ENCODE measurements at regions not wholly inside any gene's neighbourhood (a gene's known extent, or its start where the extent isn't known, plus 50 kb on each side); places are given as distances from the start of the nearest gene placed in this dataset.
"Not testable (repeated sequence)": the region's sequence is repeated elsewhere in the genome, so short reads cannot be mapped to it uniquely, and the experiment has no call there.

DNA sequence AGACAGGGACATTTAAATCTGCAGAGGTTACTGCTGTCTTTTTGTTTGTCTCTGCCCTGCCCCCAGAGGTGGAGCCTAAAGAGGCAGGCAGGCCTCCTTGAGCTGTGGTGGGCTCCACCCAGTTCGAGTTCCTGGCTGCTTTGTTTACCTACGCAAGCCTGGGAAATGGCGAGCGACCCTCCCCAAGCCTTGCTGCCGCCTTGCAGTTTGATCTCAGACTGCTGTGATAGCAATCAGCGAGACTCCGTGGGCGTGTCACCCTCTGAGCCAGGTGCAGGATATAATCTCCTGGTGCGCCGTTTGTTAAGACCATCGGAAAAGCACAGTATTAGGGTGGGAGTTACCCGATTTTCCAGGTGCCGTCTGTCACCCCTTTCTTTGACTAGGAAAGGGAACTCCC, 93.3 kb downstream of the ANKRD30BL start:
- not testable (repeated sequence) for H3K9me3 Mint-ChIP-seq, H3K27me3 Mint-ChIP-seq, H3K4me3 Mint-ChIP-seq, ATAC-seq, H3K36me3 Mint-ChIP-seq, H3K4me1 Mint-ChIP-seq, H3K27ac Mint-ChIP-seq

- H3K36me3 Mint-ChIP-seq, H3K4me1 Mint-ChIP-seq, H3K27me3 Mint-ChIP-seq, H3K4me3 Mint-ChIP-seq, ATAC-seq, H3K27ac Mint-ChIP-seq, H3K9me3 Mint-ChIP-seq: not testable (repeated sequence)
These were observed 96.4 kb downstream of the ANKRD30BL start for GRCh38 chr2:132065391-132065790.

- ATAC-seq, H3K4me3 Mint-ChIP-seq, H3K36me3 Mint-ChIP-seq, H3K27ac Mint-ChIP-seq, H3K9me3 Mint-ChIP-seq: not testable (repeated sequence)
- H3K27me3 Mint-ChIP-seq, result peaks cover 38% of the 10 kb centered on the region
- H3K4me1 Mint-ChIP-seq, result peaks cover 10% of the 10 kb centered on the region
These were observed 122.0 kb downstream of the ANKRD30BL start for GRCh38 chr2:132039609-132040236.

DNA sequence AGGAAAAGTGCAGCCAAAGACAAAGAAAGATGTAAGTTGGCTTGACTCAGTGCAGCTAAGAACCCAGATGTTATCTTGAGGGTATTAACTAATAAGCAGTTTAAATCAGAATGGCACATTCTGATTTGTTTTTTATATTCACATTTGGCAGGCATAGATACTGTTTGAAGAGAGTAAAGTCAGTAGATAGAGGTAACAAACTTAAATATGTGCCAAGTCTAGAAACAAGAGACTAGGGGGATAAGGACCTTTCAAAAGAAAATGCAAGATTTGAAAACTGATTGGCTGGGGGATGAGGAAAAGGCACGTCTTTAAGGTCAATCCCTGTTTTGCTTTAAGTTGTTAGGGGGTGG, 122.9 kb downstream of the ANKRD30BL start:
- not testable (repeated sequence) for ATAC-seq, H3K27ac Mint-ChIP-seq, H3K9me3 Mint-ChIP-seq, H3K36me3 Mint-ChIP-seq
- Mint-ChIP-seq H3K4me3 (peak overlapping the region; percentile 14), H3K27me3 (peaks cover 38% of the 10 kb centered on the region), H3K4me1 (peaks cover 10% of the 10 kb centered on the region)

DNA sequence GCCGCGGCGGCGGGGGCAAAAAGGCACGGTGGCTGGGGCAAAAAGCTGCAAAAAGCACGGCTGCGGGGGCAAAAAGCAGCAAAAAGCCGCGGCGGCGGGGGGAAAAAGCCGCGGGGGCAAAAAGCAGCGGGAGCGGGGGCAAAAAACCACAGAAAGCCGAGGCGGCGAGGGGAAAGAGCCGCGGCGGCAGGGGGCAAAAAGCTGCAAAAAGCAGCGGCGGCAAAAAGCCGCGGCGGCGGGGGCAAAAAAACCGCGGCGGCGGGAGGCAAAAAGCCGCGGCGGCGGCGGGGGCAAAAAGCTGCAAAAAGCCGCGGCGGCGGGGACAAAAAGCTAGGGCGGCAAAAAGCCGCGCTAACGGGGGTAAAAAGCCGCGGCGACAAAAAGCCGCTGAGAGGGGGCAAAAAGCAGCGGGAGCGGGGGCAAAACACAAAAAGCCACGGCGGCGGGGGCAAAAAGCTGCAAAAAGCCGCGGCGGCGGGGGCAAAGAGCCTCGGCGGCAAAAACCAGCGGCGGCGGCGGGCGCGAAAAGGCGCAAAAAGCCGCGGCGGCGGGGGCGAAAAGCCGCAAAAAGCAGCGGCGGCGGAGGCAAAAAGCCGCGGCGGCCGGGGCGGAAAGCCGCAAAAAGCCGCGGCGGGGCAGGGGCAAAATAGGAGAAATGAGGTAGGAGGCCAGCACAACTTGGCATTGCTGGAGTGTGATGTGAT, 123.4 kb downstream of the ANKRD30BL start:
- H3K36me3 Mint-ChIP-seq, result no peaks in the 10 kb centered on the region
- no peak for ATAC-seq
- H3K27ac Mint-ChIP-seq, result peak overlapping the region; percentile 26
- H3K4me1 Mint-ChIP-seq, result peaks cover 10% of the 10 kb centered on the region
- H3K9me3 Mint-ChIP-seq, result peaks cover 3% of the 10 kb centered on the region
- peak overlapping the region; percentile 76 for H3K4me3 Mint-ChIP-seq
- peaks cover 38% of the 10 kb centered on the region for H3K27me3 Mint-ChIP-seq

DNA sequence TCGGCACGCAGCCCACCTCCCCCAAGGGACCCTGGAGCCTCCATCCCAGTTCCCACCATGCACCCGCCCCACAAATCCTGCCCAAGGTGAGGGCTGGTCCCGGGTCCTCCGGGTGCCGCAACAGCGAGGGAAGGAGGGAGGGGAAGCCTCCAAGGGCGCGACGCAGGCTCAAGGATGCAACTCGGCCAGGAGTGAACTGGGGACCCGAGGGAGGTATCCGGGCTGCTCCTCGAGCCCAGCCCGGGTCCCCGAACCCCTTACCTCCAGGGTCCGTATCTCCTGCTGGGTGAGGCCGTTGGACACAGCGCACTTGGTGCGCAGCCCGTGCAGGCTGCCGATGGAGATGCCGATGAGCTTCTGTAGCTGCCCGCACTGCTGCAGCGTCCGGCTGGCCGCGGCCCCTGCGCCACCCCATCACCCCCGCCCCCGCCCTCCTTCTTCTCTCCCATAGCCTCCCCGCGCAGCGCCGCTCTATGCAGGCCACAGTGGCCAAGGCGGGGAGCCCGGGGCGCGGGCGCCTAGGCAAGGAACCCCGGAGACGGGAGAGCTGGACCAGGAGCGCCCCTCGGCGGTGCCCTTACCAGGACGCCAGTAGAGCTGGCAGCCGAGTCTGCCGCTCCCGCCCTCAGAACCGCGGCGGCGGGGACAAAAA, 124.1 kb downstream of the ANKRD30BL start:
- ATAC-seq, result no peak

GRCh38 chr2:132034646-132035045, 127.1 kb downstream of the ANKRD30BL start:
- Mint-ChIP-seq H3K4me1 (peaks cover 10% of the 10 kb centered on the region), H3K4me3 (no peak overlapping the region), H3K9me3 (no peaks in the 10 kb centered on the region), H3K36me3 (no peaks in the 10 kb centered on the region), H3K27me3 (peaks cover 19% of the 10 kb centered on the region), H3K27ac (no peak overlapping the region)
- ATAC-seq, result no peak

More for the DNA sequence above, 124.1 kb downstream of the ANKRD30BL start:
- Mint-ChIP-seq H3K27ac (peak overlapping the region; percentile 26), H3K4me3 (peak overlapping the region; percentile 76), H3K9me3 (peaks cover 3% of the 10 kb centered on the region), H3K36me3 (no peaks in the 10 kb centered on the region), H3K4me1 (peaks cover 10% of the 10 kb centered on the region), H3K27me3 (peaks cover 37% of the 10 kb centered on the region)

DNA sequence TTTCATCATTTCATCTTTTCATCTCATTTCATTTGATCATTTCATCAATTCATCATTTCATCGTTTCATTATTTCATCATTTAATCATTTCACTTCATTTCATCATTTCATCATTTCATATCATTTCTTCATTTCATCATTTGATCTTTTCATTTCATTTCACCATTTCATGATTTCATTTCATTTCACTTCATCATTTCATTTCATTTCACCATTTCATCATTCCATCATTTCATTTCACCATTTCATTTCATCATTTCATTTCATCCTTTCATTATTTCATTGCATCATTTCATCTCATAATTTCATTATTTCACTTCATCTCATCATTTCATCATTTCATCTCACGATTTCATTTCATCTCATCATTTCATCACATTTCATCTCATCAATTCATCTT, 127.8 kb downstream of the ANKRD30BL start:
- H3K27ac Mint-ChIP-seq, result no peak overlapping the region
- ATAC-seq, result no peak
- no peaks in the 10 kb centered on the region for H3K9me3 Mint-ChIP-seq
- H3K4me1 Mint-ChIP-seq, result peaks cover 9% of the 10 kb centered on the region
- H3K4me3 Mint-ChIP-seq, result no peak overlapping the region
- H3K36me3 Mint-ChIP-seq, result no peaks in the 10 kb centered on the region
- H3K27me3 Mint-ChIP-seq, result peaks cover 15% of the 10 kb centered on the region

DNA sequence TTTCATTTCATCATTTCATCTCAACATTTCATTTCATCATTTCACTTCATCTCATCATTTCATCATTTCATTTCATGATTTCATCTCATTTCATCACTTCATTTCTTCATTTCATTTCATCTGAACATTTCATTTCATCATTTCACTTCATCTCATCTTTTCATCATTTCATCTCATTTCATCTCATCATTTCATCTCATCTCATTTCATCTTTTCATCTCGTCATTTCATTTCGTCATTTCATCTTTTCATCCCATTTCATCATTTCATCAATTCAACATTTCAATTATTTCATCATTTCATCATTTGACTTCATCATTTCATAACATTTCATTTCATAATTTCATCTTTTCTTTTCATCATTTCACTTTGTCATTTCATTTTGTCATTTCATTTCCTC, 128.4 kb downstream of the ANKRD30BL start:
- Mint-ChIP-seq H3K9me3 (no peaks in the 10 kb centered on the region), H3K4me1 (peaks cover 6% of the 10 kb centered on the region), H3K36me3 (no peaks in the 10 kb centered on the region), H3K4me3 (no peak overlapping the region), H3K27me3 (peaks cover 10% of the 10 kb centered on the region), H3K27ac (no peak overlapping the region)
- no peak for ATAC-seq

DNA sequence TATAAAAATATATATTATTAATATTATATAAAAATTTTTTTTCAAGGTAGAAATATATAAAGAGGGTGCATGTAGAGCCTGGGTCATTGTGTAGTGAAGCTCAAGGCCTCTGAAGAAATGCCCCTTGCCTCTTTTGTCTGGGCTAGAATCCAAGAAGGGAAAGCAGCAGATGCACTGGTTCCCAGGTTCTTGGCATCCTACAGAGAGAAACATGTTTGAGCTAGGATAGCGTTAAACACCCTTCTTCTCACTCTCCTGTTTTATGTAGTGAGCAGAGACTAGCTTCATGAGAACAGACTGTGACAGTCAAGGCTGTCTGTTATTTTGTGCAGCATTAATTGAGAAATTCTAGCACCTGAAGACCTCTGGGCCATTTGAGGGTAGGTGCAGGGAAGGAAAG, 149.7 kb downstream of the ANKRD30BL start:
- Mint-ChIP-seq H3K27me3 (peaks cover 33% of the 10 kb centered on the region), H3K4me1 (peaks cover 17% of the 10 kb centered on the region)
- H3K36me3 Mint-ChIP-seq, H3K27ac Mint-ChIP-seq, ATAC-seq, H3K9me3 Mint-ChIP-seq, H3K4me3 Mint-ChIP-seq: not testable (repeated sequence)

- no peak overlapping the region for H3K4me3 Mint-ChIP-seq
These were observed 151.8 kb downstream of the ANKRD30BL start for GRCh38 chr2:132009874-132010521.

DNA sequence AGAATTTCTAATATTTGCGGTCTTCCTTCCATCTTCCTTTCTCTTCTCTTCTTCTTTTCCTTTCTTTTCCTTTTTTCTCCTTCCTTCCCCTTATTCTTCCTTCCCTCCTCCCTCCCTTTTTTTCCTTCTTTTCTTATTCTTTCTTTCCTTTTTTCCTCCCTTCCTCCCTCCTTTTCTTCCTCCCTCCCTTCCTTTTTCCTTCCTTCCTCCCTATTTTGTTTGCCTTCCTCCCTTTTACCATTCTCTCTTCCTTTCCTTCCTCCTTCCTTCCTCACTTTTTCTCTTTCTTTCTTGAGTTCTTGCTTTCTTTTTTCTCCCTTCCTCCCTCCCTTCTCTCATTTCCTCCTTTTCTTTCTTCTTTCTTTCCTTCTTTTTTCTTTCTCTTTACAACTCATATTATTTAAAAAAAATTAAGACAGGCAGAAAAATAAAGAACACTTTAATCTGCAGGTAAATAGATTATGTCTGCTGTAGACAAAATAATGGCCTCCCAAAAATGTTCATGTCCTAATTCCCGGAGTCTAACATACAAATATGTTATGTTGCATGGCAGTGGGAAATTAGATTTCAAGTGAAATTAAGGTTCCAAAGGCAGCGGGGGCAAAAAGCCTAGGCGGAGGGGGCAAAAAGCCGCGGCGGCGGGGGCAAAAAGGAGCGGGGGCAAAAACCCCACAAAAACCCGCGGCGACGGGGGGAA, 152.4 kb downstream of the ANKRD30BL start:
- no peak for ATAC-seq
- Mint-ChIP-seq H3K4me3 (no peak overlapping the region), H3K27me3 (peaks cover 33% of the 10 kb centered on the region)

More at GRCh38 chr2:132009874-132010521, 151.8 kb downstream of the ANKRD30BL start:
- no peak for ATAC-seq
- no peak overlapping the region for H3K27ac Mint-ChIP-seq
- peaks cover 17% of the 10 kb centered on the region for H3K4me1 Mint-ChIP-seq
- H3K36me3 Mint-ChIP-seq, result no peaks in the 10 kb centered on the region
- H3K27me3 Mint-ChIP-seq, result peaks cover 33% of the 10 kb centered on the region
- H3K9me3 Mint-ChIP-seq, result peaks cover 7% of the 10 kb centered on the region

GRCh38 chr2:131990751-131991150, 171.0 kb downstream of the ANKRD30BL start:
- H3K36me3 Mint-ChIP-seq, H3K27ac Mint-ChIP-seq, H3K4me1 Mint-ChIP-seq, H3K9me3 Mint-ChIP-seq, H3K27me3 Mint-ChIP-seq, ATAC-seq, H3K4me3 Mint-ChIP-seq: not testable (repeated sequence)

More for the DNA sequence above, 152.4 kb downstream of the ANKRD30BL start:
- Mint-ChIP-seq H3K4me1 (peaks cover 17% of the 10 kb centered on the region), H3K36me3 (no peaks in the 10 kb centered on the region), H3K27ac (no peak overlapping the region), H3K9me3 (peaks cover 7% of the 10 kb centered on the region)

DNA sequence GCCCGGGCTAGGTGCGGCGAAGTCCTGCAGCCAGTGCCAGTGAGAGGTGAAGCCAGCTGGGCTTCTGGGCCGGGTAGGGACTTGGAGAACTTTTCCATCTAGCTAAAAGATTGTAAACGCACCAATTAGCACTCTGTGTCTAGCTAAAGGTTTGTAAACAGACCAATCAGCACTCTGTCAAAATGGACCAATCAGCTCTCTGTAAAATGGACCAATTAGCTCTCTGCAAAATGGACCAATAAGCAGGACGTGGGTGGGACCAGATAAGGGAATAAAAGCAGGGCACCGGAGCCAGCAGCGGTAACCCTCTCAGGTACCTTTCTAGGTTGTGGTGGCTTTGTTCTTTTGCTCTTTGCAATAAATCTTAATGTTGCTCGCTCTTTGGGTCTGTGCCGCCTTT, 195.1 kb downstream of the ANKRD30BL start:
- not testable (repeated sequence) for H3K36me3 Mint-ChIP-seq, ATAC-seq, H3K9me3 Mint-ChIP-seq, H3K4me1 Mint-ChIP-seq, H3K27me3 Mint-ChIP-seq, H3K4me3 Mint-ChIP-seq, H3K27ac Mint-ChIP-seq

GRCh38 chr2:131966256-131966655, 195.5 kb downstream of the ANKRD30BL start:
- H3K4me1 Mint-ChIP-seq, result no peaks in the 10 kb centered on the region
- H3K27me3 Mint-ChIP-seq, result no peaks in the 10 kb centered on the region
- no peak overlapping the region for H3K27ac Mint-ChIP-seq
- H3K9me3 Mint-ChIP-seq, result no peaks in the 10 kb centered on the region
- ATAC-seq, result no peak
- no peak overlapping the region for H3K4me3 Mint-ChIP-seq
- no peaks in the 10 kb centered on the region for H3K36me3 Mint-ChIP-seq
